22Rv1 (cell line): ENCODE measurements at regions not wholly inside any gene's neighbourhood (a gene's known extent, or its start where the extent isn't known, plus 50 kb on each side); places are given as distances from the start of the nearest gene placed in this dataset.

Experiments
- ZFX ChIP-seq: fragments of 450-650 bp; IDR thresholded peaks from 2 replicates; pipeline ENCODE4 v1.6.1; 2017; ENCODE audit warnings: antibody characterized with exemption, borderline replicate concordance
- TF ChIP-seq, protein P1 (sequence below): fragments of 450-650 bp; IDR thresholded peaks from 2 replicates; pipeline ENCODE4 v1.5.1; 2017; ENCODE audit warnings: mild to moderate bottlenecking

DNA sequence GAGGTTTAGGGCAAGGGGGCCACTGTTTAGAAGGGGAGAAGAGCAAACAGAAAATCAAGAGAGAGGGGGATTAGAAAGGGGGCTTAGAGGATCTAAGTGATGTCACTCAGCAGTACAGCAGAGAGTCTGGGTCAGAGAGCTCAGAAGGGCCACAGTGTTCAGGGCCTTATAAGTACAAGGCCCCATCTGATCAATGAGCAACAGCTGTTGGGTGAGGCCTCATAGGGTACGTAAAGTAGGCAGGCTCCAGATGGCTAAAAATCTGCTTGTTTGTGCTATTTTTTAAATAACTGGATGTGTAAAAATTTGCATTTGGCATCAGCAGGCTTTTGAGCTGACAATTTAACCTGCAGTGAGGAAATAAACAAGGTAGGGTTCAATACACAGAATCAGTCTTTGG, 149.8 kb downstream of the SH3BGRL2 start:
- TF ChIP-seq, protein P1, sequence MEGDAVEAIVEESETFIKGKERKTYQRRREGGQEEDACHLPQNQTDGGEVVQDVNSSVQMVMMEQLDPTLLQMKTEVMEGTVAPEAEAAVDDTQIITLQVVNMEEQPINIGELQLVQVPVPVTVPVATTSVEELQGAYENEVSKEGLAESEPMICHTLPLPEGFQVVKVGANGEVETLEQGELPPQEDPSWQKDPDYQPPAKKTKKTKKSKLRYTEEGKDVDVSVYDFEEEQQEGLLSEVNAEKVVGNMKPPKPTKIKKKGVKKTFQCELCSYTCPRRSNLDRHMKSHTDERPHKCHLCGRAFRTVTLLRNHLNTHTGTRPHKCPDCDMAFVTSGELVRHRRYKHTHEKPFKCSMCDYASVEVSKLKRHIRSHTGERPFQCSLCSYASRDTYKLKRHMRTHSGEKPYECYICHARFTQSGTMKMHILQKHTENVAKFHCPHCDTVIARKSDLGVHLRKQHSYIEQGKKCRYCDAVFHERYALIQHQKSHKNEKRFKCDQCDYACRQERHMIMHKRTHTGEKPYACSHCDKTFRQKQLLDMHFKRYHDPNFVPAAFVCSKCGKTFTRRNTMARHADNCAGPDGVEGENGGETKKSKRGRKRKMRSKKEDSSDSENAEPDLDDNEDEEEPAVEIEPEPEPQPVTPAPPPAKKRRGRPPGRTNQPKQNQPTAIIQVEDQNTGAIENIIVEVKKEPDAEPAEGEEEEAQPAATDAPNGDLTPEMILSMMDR: no peak
- TF ChIP-seq ZFX: no peak
